Activated CD4-positive, alpha-beta memory T cell treated with anti-CD3 and anti-CD28 coated beads, Interleukin-2, amount 10 ng/mL, durations not matched to agents 7 days and 5 days (primary cell): ENCODE measurements at regions not wholly inside any gene's neighbourhood (a gene's known extent, or its start where the extent isn't known, plus 50 kb on each side); places are given as distances from the start of the nearest gene placed in this dataset.
A peak's percentile ranks its signal among the peaks of the same experiment; 100 is the strongest.
"Not testable (repeated sequence)": the region's sequence is repeated elsewhere in the genome, so short reads cannot be mapped to it uniquely, and the experiment has no call there.

Source experiments
- CTCF ChIA-PET: fragments of 350-600 bp; sonication (Branson Sonifier 250); formaldehyde crosslinking; loops from one replicate; lab custom pipeline; 2021; ENCODE audit warnings: antibody characterized with exemption, inconsistent platforms; lab: Charles Lee
- POLR2A ChIA-PET: fragments of 350-600 bp; sonication (Branson Sonifier 250); formaldehyde crosslinking; loops from one replicate; lab custom pipeline; 2021; ENCODE audit warnings: antibody characterized with exemption; lab: Charles Lee
- DNase-seq: peaks from one replicate; pipeline ENCODE4 v3.0.0-alpha.2; 2020
- H3K27ac Mint-ChIP-seq: one replicate; pipeline ENCODE4 v1.8.0; 2021; ENCODE audit warnings: mild to moderate bottlenecking, mixed read lengths
- H3K27me3 Mint-ChIP-seq: one replicate; pipeline ENCODE4 v1.8.0; 2021; ENCODE audit warnings: mixed read lengths
- H3K36me3 Mint-ChIP-seq: one replicate; pipeline ENCODE4 v1.8.0; 2021; ENCODE audit warnings: low read depth, mixed read lengths
- H3K4me1 Mint-ChIP-seq: one replicate; pipeline ENCODE4 v1.8.0; 2021; ENCODE audit warnings: mixed read lengths
- H3K4me3 Mint-ChIP-seq: one replicate; pipeline ENCODE4 v1.8.0; 2021; ENCODE audit warnings: mild to moderate bottlenecking, mixed read lengths
- H3K9me3 Mint-ChIP-seq: one replicate; pipeline ENCODE4 v1.8.0; 2021; ENCODE audit warnings: mixed read lengths

- H3K27me3 Mint-ChIP-seq, H3K4me1 Mint-ChIP-seq, H3K27ac Mint-ChIP-seq, POLR2A ChIA-PET, CTCF ChIA-PET, H3K36me3 Mint-ChIP-seq, H3K9me3 Mint-ChIP-seq, H3K4me3 Mint-ChIP-seq: not testable (repeated sequence)
- DNase-seq: peak; percentile 13
Measured at GRCh38 chr9:40361018-40361417, 767.5 kb downstream of the FOXD4L6 start.

GRCh38 chr9:40330958-40331357, 797.5 kb downstream of the FOXD4L6 start:
- H3K4me1 Mint-ChIP-seq, POLR2A ChIA-PET, H3K36me3 Mint-ChIP-seq, H3K27ac Mint-ChIP-seq, DNase-seq, H3K27me3 Mint-ChIP-seq, CTCF ChIA-PET, H3K4me3 Mint-ChIP-seq, H3K9me3 Mint-ChIP-seq: not testable (repeated sequence)

GRCh38 chr9:40328907-40329306, 799.6 kb downstream of the FOXD4L6 start:
- H3K27ac Mint-ChIP-seq, H3K36me3 Mint-ChIP-seq, H3K4me3 Mint-ChIP-seq, H3K27me3 Mint-ChIP-seq, H3K4me1 Mint-ChIP-seq, H3K9me3 Mint-ChIP-seq, POLR2A ChIA-PET, DNase-seq, CTCF ChIA-PET: not testable (repeated sequence)

- H3K9me3 Mint-ChIP-seq, POLR2A ChIA-PET, DNase-seq, H3K27me3 Mint-ChIP-seq, H3K36me3 Mint-ChIP-seq, CTCF ChIA-PET, H3K4me3 Mint-ChIP-seq, H3K4me1 Mint-ChIP-seq, H3K27ac Mint-ChIP-seq: not testable (repeated sequence)
Measured at GRCh38 chr9:40326179-40326578, 802.3 kb downstream of the FOXD4L6 start.

GRCh38 chr9:40322730-40323129, 805.8 kb downstream of the FOXD4L6 start:
- H3K4me3 Mint-ChIP-seq, H3K9me3 Mint-ChIP-seq, H3K36me3 Mint-ChIP-seq, CTCF ChIA-PET, DNase-seq, H3K4me1 Mint-ChIP-seq, POLR2A ChIA-PET, H3K27ac Mint-ChIP-seq, H3K27me3 Mint-ChIP-seq: not testable (repeated sequence)

GRCh38 chr9:40321857-40322256, 806.6 kb downstream of the FOXD4L6 start:
- H3K27ac Mint-ChIP-seq, H3K9me3 Mint-ChIP-seq, H3K4me3 Mint-ChIP-seq, H3K36me3 Mint-ChIP-seq, H3K27me3 Mint-ChIP-seq, POLR2A ChIA-PET, CTCF ChIA-PET, DNase-seq, H3K4me1 Mint-ChIP-seq: not testable (repeated sequence)

GRCh38 chr9:40321204-40321603, 807.3 kb downstream of the FOXD4L6 start:
- H3K4me3 Mint-ChIP-seq, H3K27me3 Mint-ChIP-seq, H3K27ac Mint-ChIP-seq, H3K4me1 Mint-ChIP-seq, DNase-seq, CTCF ChIA-PET, POLR2A ChIA-PET, H3K36me3 Mint-ChIP-seq, H3K9me3 Mint-ChIP-seq: not testable (repeated sequence)

GRCh38 chr9:40315215-40315614, 813.3 kb downstream of the FOXD4L6 start:
- H3K27me3 Mint-ChIP-seq, H3K27ac Mint-ChIP-seq, H3K9me3 Mint-ChIP-seq, DNase-seq, POLR2A ChIA-PET, H3K36me3 Mint-ChIP-seq, H3K4me3 Mint-ChIP-seq, H3K4me1 Mint-ChIP-seq, CTCF ChIA-PET: not testable (repeated sequence)

GRCh38 chr9:40289999-40290398, 838.5 kb downstream of the FOXD4L6 start:
- H3K4me1 Mint-ChIP-seq, CTCF ChIA-PET, DNase-seq, H3K4me3 Mint-ChIP-seq, H3K27ac Mint-ChIP-seq, H3K27me3 Mint-ChIP-seq, H3K36me3 Mint-ChIP-seq, H3K9me3 Mint-ChIP-seq, POLR2A ChIA-PET: not testable (repeated sequence)
